GM23338 (cell line): ENCODE measurements at regions not wholly inside any gene's neighbourhood (a gene's known extent, or its start where the extent isn't known, plus 50 kb on each side); places are given as distances from the start of the nearest gene placed in this dataset.

Experiments used
- ATAC-seq: fragments of 200-7000 bp; cut with Tn5 transposase; 3 replicates; pipeline ENCODE4 v1.9.1; 2020
- DNase-seq: peaks from one replicate; pipeline ENCODE4 v3.0.0-alpha.2; 2015; ENCODE audit warnings: low spot score
- H2AFZ ChIP-seq: fragments of 200-600 bp; sonication (generic); 2 replicates; pipeline ENCODE4 v1.8.0; 2016; ENCODE audit warnings: antibody characterized with exemption, mild to moderate bottlenecking, moderate library complexity
- H3F3A ChIP-seq: fragments of 200-600 bp; sonication (generic); replicated peaks from 2 replicates; pipeline ENCODE4 v1.8.0; 2017; ENCODE audit warnings: antibody characterized with exemption, mixed run types, low read depth
- H3K27ac ChIP-seq: fragments of 200-600 bp; sonication (generic); 2 replicates; pipeline ENCODE4 v1.6.1; 2016; ENCODE audit warnings: low read depth
- H3K27me3 ChIP-seq: fragments of 200-600 bp; sonication (generic); 2 replicates; pipeline ENCODE4 v1.8.0; 2016; ENCODE audit warnings: mild to moderate bottlenecking, mixed run types, moderate library complexity; ENCODE audit not compliant: insufficient read depth
- H3K36me3 ChIP-seq: fragments of 200-600 bp; sonication (generic); 2 replicates; pipeline ENCODE4 v1.8.0; 2016; ENCODE audit warnings: mild to moderate bottlenecking; ENCODE audit not compliant: insufficient read depth
- H3K4me1 ChIP-seq: fragments of 200-600 bp; sonication (generic); 2 replicates; pipeline ENCODE4 v1.8.0; 2016; ENCODE audit warnings: mild to moderate bottlenecking, moderate library complexity; ENCODE audit not compliant: insufficient read depth
- H3K4me2 ChIP-seq: fragments of 200-600 bp; sonication (generic); 2 replicates; pipeline ENCODE4 v1.7.1; 2017; ENCODE audit warnings: mixed run types
- H3K4me3 ChIP-seq: fragments of 200-600 bp; sonication (generic); 2 replicates; pipeline ENCODE4 v1.6.1; 2016; ENCODE audit warnings: mixed run types
- H3K79me2 ChIP-seq: fragments of 200-600 bp; sonication (generic); replicated peaks from 2 replicates; pipeline ENCODE4 v1.8.0; 2017; ENCODE audit warnings: mild to moderate bottlenecking; ENCODE audit not compliant: insufficient read depth
- H3K9me2 ChIP-seq: fragments of 200-600 bp; sonication (generic); 2 replicates; pipeline ENCODE4 v1.8.0; 2017; ENCODE audit not compliant: insufficient read depth
- H4K20me1 ChIP-seq: fragments of 200-600 bp; sonication (generic); replicated peaks from 2 replicates; pipeline ENCODE4 v1.8.0; 2017; ENCODE audit warnings: mild to moderate bottlenecking; ENCODE audit not compliant: insufficient read depth
- H3K27ac Mint-ChIP-seq: 2 replicates; pipeline ENCODE4 v1.8.0; 2020; ENCODE audit warnings: inconsistent platforms, mild to moderate bottlenecking, moderate library complexity, mixed read lengths
- H3K27me3 Mint-ChIP-seq: 3 replicates; pipeline ENCODE4 v1.8.0; 2022; ENCODE audit warnings: low read depth, mild to moderate bottlenecking, moderate library complexity, mixed read lengths, inconsistent platforms; ENCODE audit not compliant: insufficient read depth, poor library complexity
- H3K36me3 Mint-ChIP-seq: 3 replicates; pipeline ENCODE4 v1.8.0; 2021; ENCODE audit warnings: low read depth, mild to moderate bottlenecking, inconsistent platforms, moderate library complexity, mixed read lengths
- H3K4me1 Mint-ChIP-seq: 3 replicates; pipeline ENCODE4 v1.8.0; 2020; ENCODE audit warnings: mild to moderate bottlenecking, inconsistent platforms, mixed read lengths
- H3K4me3 Mint-ChIP-seq: 3 replicates; pipeline ENCODE4 v1.8.0; 2021; ENCODE audit warnings: moderate library complexity, mild to moderate bottlenecking, inconsistent platforms, mixed read lengths
- H3K9me3 Mint-ChIP-seq: 3 replicates; pipeline ENCODE4 v1.8.0; 2020; ENCODE audit warnings: moderate library complexity, mild to moderate bottlenecking, inconsistent platforms, mixed read lengths
- CREB1 ChIP-seq: fragments of 250-450 bp; sonication (Bioruptor Pico); IDR thresholded peaks from 2 replicates; pipeline ENCODE4 v1.5.0; 2020; ENCODE audit warnings: low read depth, mild to moderate bottlenecking, moderate library complexity
- ETS1 ChIP-seq: IDR thresholded peaks from 2 replicates; pipeline ENCODE4 v1.6.1; 2016; ENCODE audit warnings: antibody characterized with exemption
- EZH2phosphoT487 ChIP-seq: fragments of 200-600 bp; sonication (generic); IDR thresholded peaks from one replicate; pipeline ENCODE4 v1.8.1; 2018; ENCODE audit warnings: antibody characterized with exemption; ENCODE audit not compliant: unreplicated experiment
- JUNB ChIP-seq: IDR thresholded peaks from one replicate; pipeline ENCODE4 v1.6.1; 2016; ENCODE audit warnings: antibody characterized with exemption; ENCODE audit not compliant: unreplicated experiment
- NANOG ChIP-seq: IDR thresholded peaks from 2 replicates; pipeline ENCODE4 v1.6.1; 2016; ENCODE audit warnings: antibody characterized with exemption, borderline replicate concordance
- REST ChIP-seq: IDR thresholded peaks from one replicate; pipeline ENCODE4 v1.6.1; 2018; ENCODE audit warnings: antibody characterized with exemption; ENCODE audit not compliant: unreplicated experiment
- STAT1 ChIP-seq: IDR thresholded peaks from one replicate; pipeline ENCODE4 v1.6.1; 2016; ENCODE audit warnings: antibody characterized with exemption; ENCODE audit not compliant: unreplicated experiment
- ZNF114 ChIP-seq: fragments of 250-450 bp; sonication (Bioruptor Pico); IDR thresholded peaks from 2 replicates; pipeline ENCODE4 v1.5.0; 2020; ENCODE audit warnings: mild to moderate bottlenecking, moderate library complexity
- ZNF331 ChIP-seq: fragments of 250-450 bp; sonication (Bioruptor Pico); IDR thresholded peaks from 2 replicates; pipeline ENCODE4 v1.5.0; 2020; ENCODE audit warnings: low read depth, mild to moderate bottlenecking, moderate library complexity
- ZNF462 ChIP-seq: fragments of 250-450 bp; sonication (Bioruptor Pico); IDR thresholded peaks from 2 replicates; pipeline ENCODE4 v1.5.0; 2020; ENCODE audit warnings: mild to moderate bottlenecking, moderate library complexity

GRCh38 chr3:127370906-127371305, 83.1 kb upstream of the PRR20G start:
- Histone ChIP-seq H3K27ac (no peak overlapping the region), H3K4me3 (no peak overlapping the region), H3K36me3 (no peaks in the 10 kb centered on the region), H3F3A (no peaks in the 10 kb centered on the region), H3K4me2 (no peak overlapping the region), H4K20me1 (no peaks in the 10 kb centered on the region), H3K27me3 (no peaks in the 10 kb centered on the region), H2AFZ (no peak overlapping the region), H3K4me1 (no peaks in the 10 kb centered on the region), H3K79me2 (no peaks in the 10 kb centered on the region), H3K9me2 (no peaks in the 10 kb centered on the region)
- ATAC-seq, result no peak
- no peak for DNase-seq
- no peaks in the 10 kb centered on the region for H3K36me3 Mint-ChIP-seq
- H3K4me1 Mint-ChIP-seq, result peaks cover 20% of the 10 kb centered on the region
- no peak overlapping the region for H3K27ac Mint-ChIP-seq
- no peak for TF ChIP-seq EZH2phosphoT487
- no peak for TF ChIP-seq STAT1
- no peak for TF ChIP-seq NANOG
- TF ChIP-seq CREB1 (CRISPR knock-in tag), result no peak
- H3K9me3 Mint-ChIP-seq, result no peaks in the 10 kb centered on the region
- no peak overlapping the region for H3K4me3 Mint-ChIP-seq
- H3K27me3 Mint-ChIP-seq, result peaks cover 10% of the 10 kb centered on the region

GRCh38 chr3:127369356-127369935, 81.6 kb upstream of the PRR20G start:
- Histone ChIP-seq H3K27ac (no peak overlapping the region), H3K4me1 (no peaks in the 10 kb centered on the region), H3K27me3 (no peaks in the 10 kb centered on the region), H3F3A (no peaks in the 10 kb centered on the region), H3K4me2 (no peak overlapping the region), H3K9me2 (no peaks in the 10 kb centered on the region), H3K36me3 (no peaks in the 10 kb centered on the region), H4K20me1 (no peaks in the 10 kb centered on the region), H3K4me3 (no peak overlapping the region), H3K79me2 (no peaks in the 10 kb centered on the region), H2AFZ (no peak overlapping the region)
- ATAC-seq (no peak), DNase-seq (no peak)
- H3K9me3 Mint-ChIP-seq, result no peaks in the 10 kb centered on the region
- H3K4me3 Mint-ChIP-seq, result no peak overlapping the region
- no peaks in the 10 kb centered on the region for H3K36me3 Mint-ChIP-seq
- H3K27ac Mint-ChIP-seq, result no peak overlapping the region
- H3K4me1 Mint-ChIP-seq, result peaks cover 20% of the 10 kb centered on the region
- peaks cover 10% of the 10 kb centered on the region for H3K27me3 Mint-ChIP-seq
- TF ChIP-seq ZNF114 (CRISPR knock-in tag) (no peak), REST (no peak), CREB1 (CRISPR knock-in tag) (no peak), ZNF462 (CRISPR knock-in tag) (no peak), ZNF331 (CRISPR knock-in tag) (no peak), ETS1 (no peak), EZH2phosphoT487 (no peak), JUNB (no peak)
